ENCODE measurements at regions not wholly inside any gene's neighbourhood (a gene's known extent, or its start where the extent isn't known, plus 50 kb on each side); places are given as distances from the start of the nearest gene placed in this dataset.

GRCh38 chr14:101704140-101704539, 57.4 kb upstream of the PPP2R5C start:
- in situ Hi-C loops (cut with MboI; ENCODE audit: low sequenced_read_pairs), result loop anchor here (25.0 kb wide), 1 partner anchor 608 kb away; the partner anchor contains the start of genes MOK and ZNF839

DNA sequence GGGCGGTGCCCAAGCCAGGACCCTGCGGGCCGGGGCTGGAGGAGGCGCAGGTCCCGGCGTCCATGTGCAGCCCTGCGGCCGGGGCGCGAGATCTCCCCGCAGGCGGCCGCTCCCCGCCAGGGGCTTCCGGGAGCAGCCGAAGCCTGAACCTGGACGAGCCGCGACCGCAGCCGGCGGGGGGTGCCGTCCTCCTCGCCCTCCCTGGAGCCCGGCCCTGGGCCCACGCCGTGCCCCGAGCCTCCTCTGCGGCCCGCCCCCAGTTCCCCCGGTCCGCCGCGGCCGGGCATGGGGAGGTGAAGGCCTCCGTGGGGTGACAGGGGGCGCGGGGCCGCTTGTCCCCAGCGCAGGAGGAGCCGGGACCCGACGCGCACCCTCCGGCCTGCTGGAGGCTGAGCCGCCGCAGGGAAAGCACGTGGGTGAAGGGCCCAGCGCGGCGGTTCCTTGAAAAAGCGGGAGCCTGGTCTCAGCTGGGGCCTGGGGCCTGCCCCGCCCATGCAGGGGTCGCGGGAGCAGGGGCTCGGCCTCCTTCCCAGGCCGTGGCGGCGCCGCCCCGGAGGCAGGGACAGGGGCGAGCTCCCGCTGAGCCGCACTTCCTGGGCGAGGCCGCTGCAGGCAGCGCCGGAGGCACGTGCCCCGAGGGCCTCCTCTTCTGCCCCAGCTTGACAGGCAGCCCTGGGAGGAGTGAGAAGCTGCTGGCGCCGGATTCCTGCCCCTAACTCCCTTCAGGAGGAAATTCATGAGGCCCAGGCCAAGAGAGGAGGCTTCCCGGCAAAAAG, 55.6 kb upstream of the PPP2R5C start:
- in situ Hi-C loops (cut with MboI; ENCODE audit: low sequenced_read_pairs), result loop anchor here (25.0 kb wide), 1 partner anchor 606 kb away; the partner anchor contains the start of genes MOK and ZNF839

- in situ Hi-C loops (cut with MboI; ENCODE audit: low sequenced_read_pairs), result loop anchor here (25.0 kb wide), 1 partner anchor 606 kb away; the partner anchor contains the start of genes MOK and ZNF839
These were observed 54.9 kb upstream of the PPP2R5C start for GRCh38 chr14:101706509-101707067.

DNA sequence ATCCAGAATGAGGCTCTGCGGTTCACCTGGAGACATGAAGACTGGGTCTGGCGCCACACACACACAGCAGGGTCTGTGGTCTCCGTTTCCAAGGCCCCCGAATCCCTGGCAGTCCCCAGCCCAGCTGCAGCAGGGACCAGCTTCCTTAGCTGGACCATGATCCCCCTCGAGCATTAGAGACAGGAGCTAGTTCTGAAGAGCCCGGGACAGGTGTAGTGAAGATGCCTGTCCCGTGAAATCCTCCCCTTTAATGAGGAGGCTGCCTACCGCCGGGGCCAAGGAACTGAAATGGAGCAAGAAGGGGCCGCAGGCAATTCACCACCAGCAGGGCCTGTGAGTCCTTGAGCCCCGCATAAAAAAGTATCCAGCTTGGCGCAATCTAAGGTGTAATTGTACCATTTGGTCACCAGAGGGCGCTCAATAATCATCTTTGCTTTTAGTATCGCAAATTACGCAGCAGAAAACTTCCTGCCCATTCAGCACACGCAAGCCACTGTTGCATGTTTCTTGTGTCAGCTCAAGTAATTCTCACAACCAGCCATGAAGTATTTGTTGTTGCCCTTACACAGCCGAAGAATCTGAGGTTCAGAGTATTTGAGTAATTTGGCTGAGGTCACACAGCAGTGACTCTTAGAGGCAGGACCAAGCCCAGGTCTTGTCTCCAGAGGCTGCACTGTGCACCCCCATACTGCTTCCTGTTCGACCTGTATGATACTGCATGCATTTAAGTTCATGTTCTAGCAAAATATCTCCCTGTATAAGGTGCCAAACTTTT, 54.3 kb upstream of the PPP2R5C start:
- in situ Hi-C loops (cut with MboI; ENCODE audit: low sequenced_read_pairs), result loop anchor here (25.0 kb wide), 1 partner anchor 605 kb away; the partner anchor contains the start of genes MOK and ZNF839

DNA sequence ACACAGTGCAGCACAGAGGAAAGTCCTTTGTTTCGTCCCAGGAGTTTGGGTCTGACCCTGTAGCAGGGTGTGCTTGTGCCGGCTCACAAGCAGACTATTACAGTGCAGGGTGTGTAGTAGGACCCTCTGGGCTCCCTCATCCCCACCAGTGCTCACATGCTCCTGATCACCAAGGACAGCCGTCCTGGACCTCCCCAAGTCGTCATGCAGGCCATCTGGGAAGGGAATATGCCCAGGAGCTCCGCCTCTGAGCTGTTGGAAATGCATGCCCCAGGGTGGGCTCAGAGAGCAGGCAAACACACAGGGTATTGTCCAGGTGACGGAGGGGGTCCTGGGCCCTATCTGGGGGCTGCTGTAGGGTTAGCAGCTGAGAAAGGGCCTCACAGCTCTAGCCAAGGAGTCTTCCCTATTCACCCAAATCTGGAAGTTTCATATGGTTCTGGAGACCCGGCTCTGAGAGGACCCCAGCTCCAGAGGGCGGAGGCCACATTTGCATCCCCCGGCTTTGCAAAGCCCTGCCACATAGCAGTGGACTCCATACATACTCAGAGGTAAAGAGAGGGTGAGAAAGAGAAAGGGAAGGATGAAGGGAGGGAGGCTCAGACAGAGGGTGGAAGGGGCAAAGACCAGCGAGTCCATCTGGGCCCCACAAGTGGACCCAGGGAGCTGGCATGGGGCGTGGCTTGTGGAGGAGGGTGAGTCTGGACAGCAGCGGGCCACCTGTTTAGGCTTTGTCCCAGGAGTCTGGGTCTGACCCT, 53.5 kb upstream of the PPP2R5C start:
- in situ Hi-C loops (cut with MboI; ENCODE audit: low sequenced_read_pairs), result loop anchor here (25.0 kb wide), 1 partner anchor 604 kb away; the partner anchor contains the start of genes MOK and ZNF839

- in situ Hi-C loops (cut with MboI; ENCODE audit: low sequenced_read_pairs), result loop anchor here (25.0 kb wide), 1 partner anchor 603 kb away; the partner anchor contains the start of genes MOK and ZNF839
These were observed 52.5 kb upstream of the PPP2R5C start for GRCh38 chr14:101708853-101709532.

- in situ Hi-C loops (cut with MboI; ENCODE audit: low sequenced_read_pairs), result loop anchor here (25.0 kb wide), 1 partner anchor 603 kb away; the partner anchor contains the start of genes MOK and ZNF839
These were observed 52.0 kb upstream of the PPP2R5C start for GRCh38 chr14:101709533-101709881.

GRCh38 chr14:101709962-101710931, 51.3 kb upstream of the PPP2R5C start:
- in situ Hi-C loops (cut with MboI; ENCODE audit: low sequenced_read_pairs), result loop anchor here (25.0 kb wide), 1 partner anchor 602 kb away; the partner anchor contains the start of genes MOK and ZNF839

- in situ Hi-C loops (cut with MboI; ENCODE audit: low sequenced_read_pairs), result loop anchor here (25.0 kb wide), 1 partner anchor 601 kb away; the partner anchor contains the start of genes MOK and ZNF839
These were observed 50.3 kb upstream of the PPP2R5C start for GRCh38 chr14:101711041-101711856.
